GM12878 (cell line): ENCODE measurements at regions not wholly inside any gene's neighbourhood (a gene's known extent, or its start where the extent isn't known, plus 50 kb on each side); places are given as distances from the start of the nearest gene placed in this dataset.

Experiments
- ATAC-seq: fragments of 200-7000 bp; cut with Tn5 transposase; 3 replicates; pipeline ENCODE4 v1.9.1; 2020; ENCODE audit warnings: mild to moderate bottlenecking, moderate library complexity
- BruUV-seq: library from RNA; stranded (reverse); fragments of 400-500 nt; replicated peaks from 2 replicates; lab custom pipeline; 2021; lab: Mats Ljungman, UMichigan
- CTCF ChIA-PET: fragments of 300-600 bp; sonication (Branson Sonifier 250); formaldehyde crosslinking; extraction: SDS; loops from one replicate; lab custom pipeline; 2021; ENCODE audit warnings: inconsistent platforms; lab: Yijun Ruan, JAX
- POLR2A ChIA-PET: fragments of 350-600 bp; formaldehyde crosslinking; extraction: SDS; loops from one replicate; lab custom pipeline; 2021; ENCODE audit warnings: inconsistent platforms; lab: Charles Lee
- RAD21 ChIA-PET: fragments of 300-600 bp; sonication (Branson Sonifier 250); formaldehyde crosslinking; loops from one replicate; lab custom pipeline; 2023; ENCODE audit warnings: antibody characterized with exemption; ENCODE audit not compliant: unreplicated experiment; lab: Charles Lee
- SMC1A ChIA-PET: fragments of 300-600 bp; sonication (Branson Sonifier 250); formaldehyde crosslinking; loops from one replicate; lab custom pipeline; 2023; ENCODE audit not compliant: unreplicated experiment, uncharacterized antibody; lab: Charles Lee
- DNase-seq: peaks from one replicate; pipeline ENCODE4 v3.0.0-alpha.2; 2011; ENCODE audit warnings: low read depth, low spot score
- FAIRE-seq: peaks from 3 replicates; lab custom pipeline; 2011; peaks lifted over from hg19 to GRCh38; lab: Jason Lieb, UNC
- H2AFZ ChIP-seq: 2 replicates; pipeline ENCODE4 v1.6.0; 2011; ENCODE audit warnings: low read depth, low read length, control low read depth; ENCODE audit not compliant: control insufficient read depth
- H3K27ac ChIP-seq: 2 replicates; pipeline ENCODE4 v1.5.1; 2011; ENCODE audit warnings: control low read depth; ENCODE audit not compliant: control insufficient read depth, insufficient read depth
- H3K27me3 ChIP-seq, 2 experiments: replicated peaks in 1 of 2; 2 replicates each; pipeline versions ENCODE4 v1.6.0 to v1.6.1; 2011; ENCODE audit warnings: low read length in 1 of 2; ENCODE audit not compliant: control insufficient read depth in 2 of 2, insufficient read depth in 2 of 2
- H3K36me3 ChIP-seq, 2 experiments: 2 replicates each; pipeline ENCODE4 v1.5.1; 2011; ENCODE audit warnings: low read length in 1 of 2; ENCODE audit not compliant: control insufficient read depth in 2 of 2, insufficient read depth in 2 of 2
- H3K4me1 ChIP-seq: 2 replicates; pipeline ENCODE4 v1.6.1; 2011; ENCODE audit warnings: mild to moderate bottlenecking, low read length, moderate library complexity, mixed read lengths; ENCODE audit not compliant: control insufficient read depth, insufficient read depth
- H3K4me2 ChIP-seq: 2 replicates; pipeline ENCODE4 v1.6.0; 2011; ENCODE audit warnings: control low read depth; ENCODE audit not compliant: control insufficient read depth, insufficient read depth
- H3K4me3 ChIP-seq: fragments of 200-600 bp; sonication (generic); 2 replicates; pipeline ENCODE4 v1.5.1; 2016
- H3K79me2 ChIP-seq: 2 replicates; pipeline ENCODE4 v1.6.0; 2011; ENCODE audit warnings: low read length; ENCODE audit not compliant: control insufficient read depth, insufficient read depth
- H3K9ac ChIP-seq: 2 replicates; pipeline ENCODE4 v1.8.0; 2011; ENCODE audit warnings: low read length, control low read depth, mixed read lengths; ENCODE audit not compliant: control insufficient read depth, insufficient read depth
- H3K9me3 ChIP-seq: replicated peaks from 3 replicates; pipeline ENCODE4 v1.5.1; 2011; ENCODE audit warnings: mild to moderate bottlenecking, low read length; ENCODE audit not compliant: control insufficient read depth, insufficient read depth
- H4K20me1 ChIP-seq: 2 replicates; pipeline ENCODE4 v1.6.0; 2011; ENCODE audit not compliant: control insufficient read depth, insufficient read depth
- ASH2L ChIP-seq: fragments of 300-600, 200-600 bp; sonication (generic); IDR thresholded peaks from 2 replicates; pipeline ENCODE4 v1.6.1; 2017; ENCODE audit warnings: low read depth, mild to moderate bottlenecking, borderline replicate concordance
- ATF7 ChIP-seq: fragments of 450-650 bp; IDR thresholded peaks from 2 replicates; pipeline ENCODE4 v1.6.1; 2016; ENCODE audit warnings: low read depth, mild to moderate bottlenecking
- BACH1 ChIP-seq: fragments of 450-650 bp; IDR thresholded peaks from 2 replicates; pipeline ENCODE4 v1.6.1; 2017; ENCODE audit warnings: mild to moderate bottlenecking, borderline replicate concordance
- BRCA1 ChIP-seq: IDR thresholded peaks from 2 replicates; pipeline ENCODE4 v1.6.1; 2011; ENCODE audit warnings: low read depth, low read length, improper control_type of control experiment
- HDAC2 ChIP-seq: fragments of 200-600 bp; sonication (generic); IDR thresholded peaks from 2 replicates; pipeline ENCODE4 v1.6.1; 2017
- JUNB ChIP-seq: IDR thresholded peaks from 2 replicates; pipeline ENCODE4 v1.6.1; 2016; ENCODE audit warnings: antibody characterized with exemption, mild to moderate bottlenecking
- KDM1A ChIP-seq: fragments of 200-600 bp; sonication (generic); IDR thresholded peaks from 2 replicates; pipeline ENCODE4 v1.6.1; 2016; ENCODE audit warnings: borderline replicate concordance
- SIN3A ChIP-seq: IDR thresholded peaks from 2 replicates; pipeline ENCODE4 v1.6.1; 2012; ENCODE audit warnings: low read depth, low read length, improper control_type of control experiment
- SREBF2 ChIP-seq: IDR thresholded peaks from 2 replicates; pipeline ENCODE4 v1.6.1; 2012; ENCODE audit warnings: mild to moderate bottlenecking, low read length
- TCF12 ChIP-seq: IDR thresholded peaks from 2 replicates; pipeline ENCODE4 v1.6.1; 2011; ENCODE audit warnings: low read depth, mild to moderate bottlenecking, low read length
- WGBS: methylation state at CpG from one replicate; pipeline ENCODE4 v1.1.6; 2016; ENCODE audit warnings: low lambda C conversion rate; ENCODE audit not compliant: insufficient replicate concordance, insufficient coverage; ENCODE audit errors: missing lambda C conversion rate; 5-methylcytosine and 5-hydroxymethylcytosine counted together
- in situ Hi-C: fragments of 300-500 bp; cut with MboI; formaldehyde crosslinking; loops from 9 replicates; pipeline ENCODE4 v1.14.3; 2018; ENCODE audit warnings: mixed read lengths
- intact Hi-C: fragments of 100-400 bp; cut with micrococcal nuclease; formaldehyde crosslinking; loops from one replicate; pipeline ENCODE4 v1.14.2; 2022; ENCODE audit not compliant: unreplicated experiment
- TF ChIP-seq, protein P1 (sequence below): IDR thresholded peaks from 2 replicates; pipeline ENCODE4 v1.6.1; 2012; ENCODE audit warnings: low read length, inconsistent platforms

DNA sequence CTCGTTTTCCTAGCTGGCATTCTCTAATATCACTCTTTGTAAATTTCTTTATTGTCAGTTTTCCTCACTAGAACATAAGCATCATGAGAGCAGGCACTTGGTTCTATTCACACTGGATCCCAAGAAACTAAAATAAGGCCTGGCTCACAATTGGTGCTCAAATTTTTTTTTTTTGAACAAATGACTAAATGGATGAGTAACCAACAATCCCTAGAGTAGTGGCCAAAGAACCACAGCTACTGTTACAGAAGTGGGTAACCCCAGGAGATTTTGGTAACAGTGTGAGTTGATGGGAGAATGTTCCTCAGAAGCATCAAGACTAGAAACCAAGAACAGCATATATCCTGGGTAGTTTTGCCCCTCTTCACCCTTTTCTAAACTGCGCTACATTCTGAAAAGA is 572.6 kb downstream of the INSC start:
- RAD21 ChIA-PET, result no interaction called here
- no peak overlapping the region for H3K4me3 ChIP-seq
- FAIRE-seq, result no peak
- H3K4me1 ChIP-seq, result no peaks in the 10 kb centered on the region
- intact Hi-C loops (no loop called here), in situ Hi-C loops (no loop called here)
- H3K79me2 ChIP-seq, result no peaks in the 10 kb centered on the region
- H2AFZ ChIP-seq, result no peak overlapping the region
- H3K9ac ChIP-seq, result no peak overlapping the region
- WGBS, result 19% methylated on average over 2 of the region's 2 CpGs
- no peak overlapping the region for H3K4me2 ChIP-seq
- H4K20me1 ChIP-seq, result no peaks in the 10 kb centered on the region
- H3K27me3 ChIP-seq, result no peaks in the 10 kb centered on the region
- no peak for TF ChIP-seq ATF7
- no peak for TF ChIP-seq SREBF2
- no peak for TF ChIP-seq JUNB
- TF ChIP-seq, protein P1, sequence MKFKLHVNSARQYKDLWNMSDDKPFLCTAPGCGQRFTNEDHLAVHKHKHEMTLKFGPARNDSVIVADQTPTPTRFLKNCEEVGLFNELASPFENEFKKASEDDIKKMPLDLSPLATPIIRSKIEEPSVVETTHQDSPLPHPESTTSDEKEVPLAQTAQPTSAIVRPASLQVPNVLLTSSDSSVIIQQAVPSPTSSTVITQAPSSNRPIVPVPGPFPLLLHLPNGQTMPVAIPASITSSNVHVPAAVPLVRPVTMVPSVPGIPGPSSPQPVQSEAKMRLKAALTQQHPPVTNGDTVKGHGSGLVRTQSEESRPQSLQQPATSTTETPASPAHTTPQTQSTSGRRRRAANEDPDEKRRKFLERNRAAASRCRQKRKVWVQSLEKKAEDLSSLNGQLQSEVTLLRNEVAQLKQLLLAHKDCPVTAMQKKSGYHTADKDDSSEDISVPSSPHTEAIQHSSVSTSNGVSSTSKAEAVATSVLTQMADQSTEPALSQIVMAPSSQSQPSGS, result no peak
- TF ChIP-seq HDAC2, result no peak
- TF ChIP-seq ASH2L, result no peak
- TF ChIP-seq TCF12, result no peak
- no peak for TF ChIP-seq BACH1
- no peak for TF ChIP-seq BRCA1
- TF ChIP-seq, all 136 proteins: peak for 0
- ChIA-PET CTCF (no interaction called here), POLR2A (no interaction called here), SMC1A (no interaction called here)
- Histone ChIP-seq H3K36me3 (no peaks in the 10 kb centered on the region), H3K27ac (no peak overlapping the region), H3K9me3 (no peaks in the 10 kb centered on the region; the same call in 2 of the 3 replicates)
- no peak for ATAC-seq
- no TSS peak for BruUV-seq
- no peak for DNase-seq

DNA sequence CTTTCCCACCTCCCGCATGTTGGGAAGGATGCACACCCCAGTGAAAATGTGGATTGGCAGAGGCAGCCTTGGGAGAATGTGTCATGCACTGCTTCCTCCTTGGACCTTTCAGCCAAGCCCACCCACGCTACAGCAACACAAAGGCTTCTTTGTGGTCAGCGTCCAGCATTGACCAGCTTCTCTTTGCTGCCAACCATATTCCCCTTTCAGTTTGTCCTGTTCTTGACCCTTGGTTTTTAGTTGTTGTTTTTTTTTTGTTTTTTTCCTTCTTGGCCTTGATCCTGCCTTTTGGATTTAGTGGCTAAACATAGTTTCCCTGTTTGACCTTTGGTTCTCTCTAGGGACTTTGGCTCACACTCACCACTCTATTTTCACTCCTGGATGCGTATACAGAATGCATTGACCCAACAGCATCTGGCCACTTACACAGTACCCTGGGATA is 573.6 kb downstream of the INSC start:
- no peak for ATAC-seq

More for the DNA sequence above, 573.6 kb downstream of the INSC start:
- FAIRE-seq (no peak), DNase-seq (no peak)
- Histone ChIP-seq H3K9me3 (no peaks in the 10 kb centered on the region; the same call in 2 of the 3 replicates), H3K4me3 (no peak overlapping the region), H3K4me1 (no peaks in the 10 kb centered on the region), H4K20me1 (no peaks in the 10 kb centered on the region), H2AFZ (no peak overlapping the region), H3K27me3 (no peaks in the 10 kb centered on the region), H3K36me3 (no peaks in the 10 kb centered on the region), H3K9ac (no peak overlapping the region), H3K27ac (no peak overlapping the region), H3K4me2 (no peak overlapping the region), H3K79me2 (no peaks in the 10 kb centered on the region)
- BruUV-seq, result no TSS peak
- POLR2A ChIA-PET, result no interaction called here
- in situ Hi-C loops, result no loop called here
- 15% methylated on average over 4 of the region's 4 CpGs for WGBS
- no peak for TF ChIP-seq KDM1A
- TF ChIP-seq SIN3A, result no peak
- SMC1A ChIA-PET, result no interaction called here
- intact Hi-C loops, result no loop called here
- CTCF ChIA-PET, result no interaction called here
- RAD21 ChIA-PET, result no interaction called here
